AG09309 (cell line): ENCODE measurements at regions not wholly inside any gene's neighbourhood (a gene's known extent, or its start where the extent isn't known, plus 50 kb on each side); places are given as distances from the start of the nearest gene placed in this dataset.
A peak's percentile ranks its signal among the peaks of the same experiment; 100 is the strongest.

ENCODE experiments used
- DNase-seq: peaks from one replicate; pipeline ENCODE4 v3.0.0-alpha.2; 2010; ENCODE audit warnings: low read depth
- H3K4me3 ChIP-seq: 2 replicates; pipeline ENCODE4 v1.5.1; 2011; ENCODE audit warnings: mild to moderate bottlenecking, low read depth, low read length, moderate library complexity; ENCODE audit not compliant: control insufficient read depth
- TF ChIP-seq, protein P1 (sequence below): IDR thresholded peaks from 2 replicates; pipeline ENCODE4 v1.5.1; 2011; ENCODE audit warnings: mild to moderate bottlenecking, low read depth, low read length, inconsistent platforms; ENCODE audit not compliant: insufficient read depth, control insufficient read depth; ENCODE audit errors: missing control alignments

DNA sequence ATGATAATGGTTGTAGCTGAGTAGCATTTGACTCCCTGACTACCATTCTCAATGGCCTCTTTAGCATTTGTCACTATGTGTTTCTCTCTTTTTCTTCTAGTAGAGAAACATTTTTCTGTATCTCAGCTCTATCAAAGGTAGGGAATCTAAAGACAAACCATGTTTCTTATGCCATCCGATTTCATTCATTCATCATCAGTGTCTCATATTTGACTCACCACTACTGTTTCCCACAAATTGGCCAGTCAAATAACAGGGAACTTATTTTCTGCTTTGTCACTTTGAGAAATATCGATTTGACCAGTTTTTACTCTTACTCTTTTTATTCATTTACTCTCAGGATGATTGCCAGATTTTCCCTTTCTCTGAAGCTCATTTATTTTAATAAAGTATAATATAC, 282.3 kb downstream of the TMEM167A start:
- DNase-seq: no peak
- TF ChIP-seq, protein P1, sequence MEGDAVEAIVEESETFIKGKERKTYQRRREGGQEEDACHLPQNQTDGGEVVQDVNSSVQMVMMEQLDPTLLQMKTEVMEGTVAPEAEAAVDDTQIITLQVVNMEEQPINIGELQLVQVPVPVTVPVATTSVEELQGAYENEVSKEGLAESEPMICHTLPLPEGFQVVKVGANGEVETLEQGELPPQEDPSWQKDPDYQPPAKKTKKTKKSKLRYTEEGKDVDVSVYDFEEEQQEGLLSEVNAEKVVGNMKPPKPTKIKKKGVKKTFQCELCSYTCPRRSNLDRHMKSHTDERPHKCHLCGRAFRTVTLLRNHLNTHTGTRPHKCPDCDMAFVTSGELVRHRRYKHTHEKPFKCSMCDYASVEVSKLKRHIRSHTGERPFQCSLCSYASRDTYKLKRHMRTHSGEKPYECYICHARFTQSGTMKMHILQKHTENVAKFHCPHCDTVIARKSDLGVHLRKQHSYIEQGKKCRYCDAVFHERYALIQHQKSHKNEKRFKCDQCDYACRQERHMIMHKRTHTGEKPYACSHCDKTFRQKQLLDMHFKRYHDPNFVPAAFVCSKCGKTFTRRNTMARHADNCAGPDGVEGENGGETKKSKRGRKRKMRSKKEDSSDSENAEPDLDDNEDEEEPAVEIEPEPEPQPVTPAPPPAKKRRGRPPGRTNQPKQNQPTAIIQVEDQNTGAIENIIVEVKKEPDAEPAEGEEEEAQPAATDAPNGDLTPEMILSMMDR: no peak
- no peak overlapping the region for H3K4me3 ChIP-seq

DNA sequence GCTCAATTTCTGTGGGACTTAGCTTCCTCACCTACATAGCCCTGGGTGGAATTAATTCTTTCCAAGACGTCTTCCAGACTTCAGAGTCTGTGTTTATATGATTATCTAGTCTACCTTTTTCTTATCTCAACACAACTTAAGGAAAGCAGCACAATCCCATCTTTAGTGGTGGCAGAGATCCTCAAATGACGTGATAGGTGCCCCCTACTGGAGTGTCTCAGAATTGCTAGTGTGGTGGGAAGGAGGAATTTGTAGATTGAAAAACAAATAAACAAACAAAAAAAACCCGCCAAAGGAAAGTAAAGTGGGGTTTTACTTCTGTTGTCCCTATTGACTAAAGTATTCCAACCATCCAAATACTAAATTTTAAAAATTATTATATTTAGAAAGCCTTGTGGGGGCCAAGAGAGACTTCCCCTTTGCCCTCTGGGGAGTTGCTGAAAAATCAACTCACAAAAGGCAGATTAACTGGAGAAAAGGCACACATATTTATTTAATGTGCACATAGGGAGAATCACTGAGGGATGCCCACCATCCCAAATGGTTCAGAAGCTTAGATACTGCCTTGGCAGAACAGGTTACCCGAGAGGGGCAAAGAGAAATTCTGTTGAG, 283.3 kb downstream of the TMEM167A start:
- TF ChIP-seq, protein P1: peak; percentile 73
- DNase-seq: no peak
- no peak overlapping the region for H3K4me3 ChIP-seq

DNA sequence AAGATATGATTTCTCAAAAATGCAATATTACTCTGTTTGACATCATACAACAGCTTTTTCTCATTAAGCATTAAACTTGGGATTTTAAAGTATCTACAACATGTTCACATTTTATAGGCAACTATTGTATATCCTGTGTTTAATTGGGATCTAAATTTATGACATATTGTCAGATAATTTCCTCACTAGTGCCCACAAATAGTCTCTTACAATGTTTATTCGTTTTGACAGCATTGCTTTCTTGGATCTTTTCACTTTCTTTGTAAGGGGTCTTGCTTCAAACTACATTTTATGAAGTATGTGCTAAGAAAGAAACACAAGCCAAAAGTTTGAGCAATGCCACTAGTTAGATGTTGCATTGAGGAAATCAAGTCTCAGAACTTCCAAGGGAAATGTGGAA, 285.1 kb downstream of the TMEM167A start:
- TF ChIP-seq, protein P1: no peak
- H3K4me3 ChIP-seq: no peak overlapping the region
- no peak for DNase-seq

DNA sequence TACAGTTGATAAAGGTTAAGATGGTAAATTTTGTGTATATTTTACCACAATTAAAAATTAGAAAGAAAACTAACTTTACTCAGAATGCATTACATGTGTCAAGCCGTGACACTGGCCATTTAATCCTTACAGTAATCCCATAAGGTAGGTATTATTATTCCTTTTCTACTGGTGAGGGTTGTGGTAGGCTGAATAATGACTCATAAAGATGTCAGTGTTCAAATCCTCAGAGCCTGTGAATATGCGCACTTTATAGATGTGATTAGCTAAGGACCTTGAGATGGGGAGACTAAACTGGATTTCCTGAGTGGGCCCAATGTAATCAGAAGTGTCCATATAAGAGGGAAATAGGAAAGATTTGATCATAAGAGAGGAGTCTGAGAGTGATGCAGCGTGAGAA, 288.1 kb downstream of the TMEM167A start:
- no peak for DNase-seq
- TF ChIP-seq, protein P1: no peak
- H3K4me3 ChIP-seq: no peak overlapping the region

DNA sequence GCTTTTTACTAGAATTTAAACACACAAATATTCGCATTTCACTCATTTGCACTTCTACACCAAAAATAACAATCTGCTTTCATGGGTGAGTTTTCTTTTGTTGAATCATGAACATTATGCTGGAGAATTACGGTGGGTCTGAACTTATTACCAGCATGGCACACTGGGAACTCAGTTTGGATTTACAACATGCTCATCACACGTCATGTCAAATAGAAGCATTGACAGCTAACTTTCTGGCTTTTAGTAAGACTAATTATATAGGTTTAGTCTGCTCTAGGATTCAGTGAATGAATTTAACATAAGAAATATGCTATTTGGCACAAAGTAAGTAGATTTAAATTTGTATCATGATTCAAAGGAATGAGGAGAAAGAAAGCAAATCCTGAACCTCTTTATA, 290.4 kb downstream of the TMEM167A start:
- TF ChIP-seq, protein P1: no peak
- no peak for DNase-seq
- no peak overlapping the region for H3K4me3 ChIP-seq

DNA sequence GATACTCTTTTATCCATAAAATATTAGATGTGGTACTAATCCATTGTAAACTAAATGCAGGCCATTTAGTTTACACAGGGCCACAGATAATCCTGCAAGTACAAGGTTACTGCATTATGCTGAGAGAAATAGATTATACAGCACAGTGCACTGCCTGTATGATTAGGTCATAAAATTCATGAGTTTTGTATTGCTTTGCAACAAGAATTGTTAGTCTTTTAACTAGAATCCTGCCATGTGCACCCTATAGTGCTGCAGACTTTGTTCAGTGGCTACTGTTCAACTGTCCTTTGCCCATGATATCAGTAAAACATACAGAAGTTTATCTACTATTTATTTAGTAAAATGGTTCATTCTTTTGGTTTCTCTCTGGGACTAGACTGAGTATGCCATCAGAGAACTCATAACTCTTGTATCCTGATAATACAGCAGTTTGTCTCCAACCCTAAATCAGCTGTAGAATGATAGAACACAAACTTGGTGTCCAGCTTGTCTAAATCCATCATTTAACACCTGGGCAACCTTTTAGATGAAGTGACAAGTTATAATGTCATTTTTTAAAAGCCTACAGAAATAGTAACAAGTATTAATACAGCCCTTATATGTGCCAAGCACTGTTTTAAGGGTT, 291.2 kb downstream of the TMEM167A start:
- no peak overlapping the region for H3K4me3 ChIP-seq
- TF ChIP-seq, protein P1: no peak
- no peak for DNase-seq

DNA sequence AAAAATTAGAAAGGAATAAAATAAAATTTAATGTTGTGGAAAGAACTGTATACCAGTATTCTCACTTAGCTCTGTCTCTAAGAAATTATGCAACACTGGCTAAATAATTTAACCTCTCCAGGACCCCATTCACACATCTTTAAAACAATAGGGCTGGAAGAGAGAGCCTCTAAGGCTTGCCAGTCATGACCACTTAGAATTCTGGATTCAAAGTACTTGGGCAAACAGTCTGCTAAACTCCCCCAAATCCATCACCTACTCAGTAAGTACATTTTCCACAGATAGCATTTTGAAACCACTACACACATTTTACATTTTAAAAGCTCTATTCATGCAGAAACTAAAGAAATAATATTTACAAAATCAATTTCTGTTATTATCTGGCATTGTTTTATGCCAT, 291.7 kb downstream of the TMEM167A start:
- no peak for DNase-seq
- TF ChIP-seq, protein P1: no peak
- no peak overlapping the region for H3K4me3 ChIP-seq
